ENCODE measurements at regions not wholly inside any gene's neighbourhood (a gene's known extent, or its start where the extent isn't known, plus 50 kb on each side); places are given as distances from the start of the nearest gene placed in this dataset.
"Not testable (repeated sequence)": the region's sequence is repeated elsewhere in the genome, so short reads cannot be mapped to it uniquely, and the experiment has no call there.

GRCh38 chr6:6867404-6867799 lies 240.4 kb upstream of the RREB1 start:
- DNase-seq (ENCODE audit: low spot score) = no peak

- no peak for DNase-seq (ENCODE audit: low spot score)
Observed at GRCh38 chr6:6869094-6869493, 238.7 kb upstream of the RREB1 start.

- no peak for DNase-seq (ENCODE audit: low spot score)
Observed at GRCh38 chr6:6870921-6871320, 236.8 kb upstream of the RREB1 start.

- DNase-seq (ENCODE audit: low spot score) = no peak
Observed at GRCh38 chr6:6872459-6873344, 235.1 kb upstream of the RREB1 start.

GRCh38 chr6:6873778-6874177 lies 234.0 kb upstream of the RREB1 start:
- no peak for DNase-seq (ENCODE audit: low spot score)

- no peak for DNase-seq (ENCODE audit: low spot score)
Observed at GRCh38 chr6:6875818-6876470, 231.8 kb upstream of the RREB1 start.

GRCh38 chr6:6877792-6878191 lies 230.0 kb upstream of the RREB1 start:
- not testable (repeated sequence) for DNase-seq (ENCODE audit: low spot score)

- no peak for DNase-seq (ENCODE audit: low spot score)
Observed at GRCh38 chr6:6878887-6879585, 228.7 kb upstream of the RREB1 start.

GRCh38 chr6:6879586-6879974 lies 228.2 kb upstream of the RREB1 start:
- DNase-seq (ENCODE audit: low spot score) = not testable (repeated sequence)

- no peak for DNase-seq (ENCODE audit: low spot score)
Observed at GRCh38 chr6:6880745-6881437, 226.9 kb upstream of the RREB1 start.

- no peak for DNase-seq (ENCODE audit: low spot score)
Observed at GRCh38 chr6:6881438-6882225, 226.1 kb upstream of the RREB1 start.

GRCh38 chr6:6882592-6882991 lies 225.2 kb upstream of the RREB1 start:
- DNase-seq (ENCODE audit: low spot score) = no peak

GRCh38 chr6:6883011-6883410 lies 224.8 kb upstream of the RREB1 start:
- DNase-seq (ENCODE audit: low spot score) = no peak

GRCh38 chr6:6884193-6884627 lies 223.6 kb upstream of the RREB1 start:
- DNase-seq (ENCODE audit: low spot score) = no peak

- DNase-seq (ENCODE audit: low spot score) = no peak
Observed at GRCh38 chr6:6884916-6885315, 222.8 kb upstream of the RREB1 start.

- DNase-seq (ENCODE audit: low spot score) = no peak
Observed at GRCh38 chr6:6885521-6886170, 222.1 kb upstream of the RREB1 start.

- no peak for DNase-seq (ENCODE audit: low spot score)
Observed at GRCh38 chr6:6886171-6886885, 221.4 kb upstream of the RREB1 start.

- DNase-seq (ENCODE audit: low spot score) = no peak
Observed at GRCh38 chr6:6886886-6887285, 220.9 kb upstream of the RREB1 start.

- DNase-seq (ENCODE audit: low spot score) = no peak
Observed at GRCh38 chr6:6889601-6890000, 218.2 kb upstream of the RREB1 start.

- DNase-seq (ENCODE audit: low spot score) = no peak
Observed at GRCh38 chr6:6890400-6890858, 217.3 kb upstream of the RREB1 start.

Measured in left forelimb (tissue), 1 donor.